Suprapubic skin (tissue), 4 donors: ENCODE measurements at regions not wholly inside any gene's neighbourhood (a gene's known extent, or its start where the extent isn't known, plus 50 kb on each side); places are given as distances from the start of the nearest gene placed in this dataset.

Experiments
- DNase-seq, 2 donors: peaks; one replicate each; pipeline ENCODE4 v3.0.0-alpha.2; 2019; ENCODE audit warnings: low spot score in 2 of 2
- H3K27ac ChIP-seq: fragments of 200-600 bp; sonication (generic); one replicate; pipeline ENCODE4 v1.5.1; 2019
- H3K27me3 ChIP-seq: fragments of 200-600 bp; sonication (generic); one replicate; pipeline ENCODE4 v1.5.1; 2019
- H3K36me3 ChIP-seq: fragments of 200-600 bp; sonication (generic); one replicate; pipeline ENCODE4 v1.5.1; 2019
- H3K4me1 ChIP-seq: fragments of 200-600 bp; sonication (generic); one replicate; pipeline ENCODE4 v1.5.1; 2019
- H3K4me3 ChIP-seq: fragments of 200-600 bp; sonication (generic); one replicate; pipeline ENCODE4 v1.5.1; 2019; ENCODE audit warnings: mild to moderate bottlenecking
- H3K9me3 ChIP-seq: fragments of 200-600 bp; sonication (generic); one replicate; pipeline ENCODE4 v1.5.1; 2019
- CTCF ChIP-seq, 2 donors: fragments of 200-600 bp in 1 of 2; fragments of 450-650 bp in 1 of 2; sonication (generic) in 1 of 2; IDR thresholded peaks; one replicate each; pipeline ENCODE4 v1.5.1; 2016 to 2019; ENCODE audit warnings: antibody characterized with exemption in 2 of 2, mild to moderate bottlenecking in 1 of 2, moderate library complexity in 1 of 2
- EP300 ChIP-seq: sonication (generic); formaldehyde crosslinking; IDR thresholded peaks from one replicate; pipeline ENCODE4 v1.6.1; 2017; ENCODE audit warnings: antibody characterized with exemption
- POLR2A ChIP-seq, 2 donors: fragments of 450-650 bp; IDR thresholded peaks; one replicate each; pipeline ENCODE4 v1.6.1; 2017; ENCODE audit warnings: antibody characterized with exemption in 2 of 2, mild to moderate bottlenecking in 2 of 2, moderate library complexity in 2 of 2
- POLR2AphosphoS5 ChIP-seq, 3 donors: sonication (generic); formaldehyde crosslinking; IDR thresholded peaks; one replicate each; pipeline ENCODE4 v1.6.1; 2017; ENCODE audit warnings: antibody characterized with exemption in 3 of 3
- WGBS: methylation state at CpG from one replicate; pipeline ENCODE4 v1.1.5; 2018; 5-methylcytosine and 5-hydroxymethylcytosine counted together

DNA sequence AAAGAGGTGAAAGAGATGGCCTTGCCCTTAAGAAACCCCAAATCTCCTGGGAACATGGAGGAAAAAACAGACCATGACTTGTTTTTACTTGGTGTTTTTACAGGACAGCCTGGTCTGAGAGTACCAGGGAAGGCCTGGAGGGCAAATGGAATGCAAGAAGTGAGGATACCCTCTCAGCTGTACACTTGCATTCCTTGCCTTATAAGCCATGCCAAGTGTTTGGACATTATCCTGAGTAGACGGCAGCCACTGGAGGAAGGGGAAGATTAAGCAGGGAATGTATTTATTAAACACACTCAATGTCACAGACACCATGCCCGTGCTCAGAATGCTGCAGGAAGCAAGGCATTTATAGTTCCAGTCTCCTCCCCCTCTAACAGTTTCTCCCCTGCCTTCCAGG lies 581.4 kb downstream of the CDK5RAP2 start:
- H3K4me1 ChIP-seq = no peaks in the 10 kb centered on the region
- no peaks in the 10 kb centered on the region for H3K36me3 ChIP-seq
- no peaks in the 10 kb centered on the region for H3K9me3 ChIP-seq
- no peak for DNase-seq
- H3K27ac ChIP-seq = no peak overlapping the region
- no peaks in the 10 kb centered on the region for H3K27me3 ChIP-seq
- TF ChIP-seq POLR2A (IDR thresholded peaks at IDR 0.05) = no peak
- no peak for TF ChIP-seq CTCF (IDR thresholded peaks at IDR 0.05)
- TF ChIP-seq POLR2AphosphoS5 (IDR thresholded peaks at IDR 0.05) = no peak
- H3K4me3 ChIP-seq = no peak overlapping the region
- WGBS = 44% methylated on average over 2 of the region's 2 CpGs

DNA sequence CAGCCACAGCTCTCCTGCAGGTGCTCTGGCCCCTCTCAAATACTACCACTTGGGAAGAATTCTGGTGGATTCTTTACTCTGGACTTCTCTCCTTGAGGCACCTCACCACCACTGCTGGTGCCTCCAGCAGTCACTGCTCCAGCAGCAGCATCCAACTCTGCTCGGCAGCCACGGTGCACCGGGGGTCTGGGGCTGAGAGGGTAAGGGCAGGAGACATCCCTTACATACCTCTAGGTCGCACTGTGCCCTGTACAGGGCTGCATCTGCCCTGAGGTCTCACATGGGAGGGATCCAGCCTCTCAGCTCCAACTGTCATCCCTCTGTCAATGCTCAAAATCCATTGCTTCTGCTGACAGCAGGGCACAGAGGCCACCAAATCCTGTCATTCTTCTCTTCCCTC lies 588.2 kb downstream of the CDK5RAP2 start:
- Histone ChIP-seq H3K9me3 (no peaks in the 10 kb centered on the region), H3K4me3 (no peak overlapping the region), H3K27ac (no peak overlapping the region), H3K36me3 (no peaks in the 10 kb centered on the region), H3K27me3 (no peaks in the 10 kb centered on the region), H3K4me1 (no peaks in the 10 kb centered on the region)
- TF ChIP-seq CTCF (IDR thresholded peaks at IDR 0.05) = no peak
- TF ChIP-seq POLR2AphosphoS5 (IDR thresholded peaks at IDR 0.05) = no peak
- TF ChIP-seq POLR2A (IDR thresholded peaks at IDR 0.05) = no peak
- TF ChIP-seq EP300 = no peak
- WGBS = 40% methylated on average over 1 of the region's 4 CpGs
- DNase-seq = no peak

- no peaks in the 10 kb centered on the region for H3K9me3 ChIP-seq
- no peak for DNase-seq
- H3K36me3 ChIP-seq = no peaks in the 10 kb centered on the region
- no peaks in the 10 kb centered on the region for H3K27me3 ChIP-seq
- no peak overlapping the region for H3K4me3 ChIP-seq
- H3K4me1 ChIP-seq = no peaks in the 10 kb centered on the region
- WGBS = 72% methylated on average over 11 of the region's 11 CpGs
- no peak overlapping the region for H3K27ac ChIP-seq
- no peak for TF ChIP-seq EP300
- no peak for TF ChIP-seq POLR2AphosphoS5 (IDR thresholded peaks at IDR 0.05)
- no peak for TF ChIP-seq POLR2A (IDR thresholded peaks at IDR 0.05)
- TF ChIP-seq CTCF (IDR thresholded peaks at IDR 0.05) = no peak
These were observed 593.3 kb downstream of the CDK5RAP2 start for GRCh38 chr9:119986713-119987112.

- Histone ChIP-seq H3K27ac (no peak overlapping the region), H3K9me3 (no peaks in the 10 kb centered on the region), H3K27me3 (no peaks in the 10 kb centered on the region), H3K4me3 (no peak overlapping the region), H3K4me1 (no peaks in the 10 kb centered on the region), H3K36me3 (no peaks in the 10 kb centered on the region)
- TF ChIP-seq POLR2A (IDR thresholded peaks at IDR 0.05) = no peak
- no peak for TF ChIP-seq EP300
- no peak for TF ChIP-seq POLR2AphosphoS5 (IDR thresholded peaks at IDR 0.05)
- TF ChIP-seq CTCF (IDR thresholded peaks at IDR 0.05) = no peak
- no peak for DNase-seq
- 80% methylated on average over 1 of the region's 4 CpGs for WGBS
These were observed 593.8 kb downstream of the CDK5RAP2 start for GRCh38 chr9:119986205-119986604.

DNA sequence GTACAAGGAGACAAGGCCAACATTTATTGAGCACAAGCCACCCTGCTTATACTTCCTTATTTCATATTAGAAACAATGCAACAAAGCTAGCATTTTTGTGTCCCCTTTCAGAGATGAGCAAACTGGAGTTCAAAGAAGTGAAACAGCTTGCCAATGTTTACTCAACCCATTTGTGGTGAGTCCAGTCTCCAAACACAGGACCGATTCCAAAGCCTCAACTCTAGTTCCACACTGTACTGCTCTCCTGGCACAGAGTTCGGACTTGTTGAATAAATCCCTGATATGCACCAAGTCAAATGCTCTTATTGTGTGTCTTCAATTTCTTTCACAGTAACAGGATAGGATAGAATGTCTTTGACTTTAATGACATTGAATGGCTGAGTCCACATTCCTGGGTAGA lies 604.8 kb upstream of the BRINP1 start:
- H3K27me3 ChIP-seq = no peaks in the 10 kb centered on the region
- H3K4me3 ChIP-seq = no peak overlapping the region
- no peaks in the 10 kb centered on the region for H3K4me1 ChIP-seq
- TF ChIP-seq EP300 = no peak
- TF ChIP-seq POLR2AphosphoS5 (IDR thresholded peaks at IDR 0.05) = no peak
- TF ChIP-seq POLR2A (IDR thresholded peaks at IDR 0.05) = no peak
- no peak for TF ChIP-seq CTCF (IDR thresholded peaks at IDR 0.05)
- 73% methylated on average over 2 of the region's 2 CpGs for WGBS
- no peaks in the 10 kb centered on the region for H3K36me3 ChIP-seq
- H3K9me3 ChIP-seq = no peaks in the 10 kb centered on the region
- no peak overlapping the region for H3K27ac ChIP-seq
- DNase-seq = no peak
